Right lobe of liver (tissue), 6 donors: ENCODE measurements at regions not wholly inside any gene's neighbourhood (a gene's known extent, or its start where the extent isn't known, plus 50 kb on each side); places are given as distances from the start of the nearest gene placed in this dataset.

Experiments used
- ATAC-seq, 4 donors: fragments of 200-7000 bp; cut with Tn5 transposase; one replicate each; pipeline ENCODE4 v1.9.1; 2020; ENCODE audit warnings: mild to moderate bottlenecking in 4 of 4, moderate library complexity in 4 of 4
- DNase-seq, 3 donors: peaks; one replicate each; pipeline ENCODE4 v3.0.0-alpha.2; 2020
- H3K27ac ChIP-seq, 3 donors: fragments of 200-600 bp; one replicate each; pipeline ENCODE4 v1.8.0; 2022
- H3K27me3 ChIP-seq, 2 donors: fragments of 200-600 bp; one replicate each; pipeline ENCODE4 v1.8.0; 2022
- H3K36me3 ChIP-seq, 4 donors: fragments of 200-600 bp; sonication (generic) in 1 of 4; one replicate each; pipeline versions ENCODE4 v1.5.1 to v1.8.0; 2017 to 2022; ENCODE audit warnings: control low read depth in 1 of 4
- H3K4me1 ChIP-seq, 4 donors: fragments of 200-600 bp; sonication (generic) in 1 of 4; one replicate each; pipeline versions ENCODE4 v1.5.1 to v1.8.0; 2017 to 2022; ENCODE audit warnings: control low read depth in 1 of 4
- H3K4me3 ChIP-seq, 3 donors: fragments of 200-600 bp; one replicate each; pipeline ENCODE4 v1.8.0; 2022
- H3K9me3 ChIP-seq, 4 donors: fragments of 200-600 bp; sonication (generic) in 1 of 4; one replicate each; pipeline versions ENCODE4 v1.5.1 to v1.8.0; 2017 to 2022; ENCODE audit warnings: control low read depth in 1 of 4
- POLR2A ChIP-seq: fragments of 450-650 bp; IDR thresholded peaks from one replicate; pipeline ENCODE4 v1.6.1; 2017; ENCODE audit warnings: antibody characterized with exemption, mild to moderate bottlenecking
- WGBS: methylation state at CpG from one replicate; pipeline ENCODE4 v1.1.6; 2018; ENCODE audit warnings: low coverage, low lambda C conversion rate; ENCODE audit not compliant: insufficient coverage; ENCODE audit errors: missing lambda C conversion rate; 5-methylcytosine and 5-hydroxymethylcytosine counted together
- intact Hi-C, 2 donors: fragments of 100-400 bp; cut with DNase I; formaldehyde crosslinking; loops; one replicate each; pipeline versions ENCODE4 v1.11.2 to v1.14.1; 2022
- TF ChIP-seq, protein P1 (sequence below), 4 donors: fragments of 200-600 bp in 3 of 4; fragments of 450-650 bp in 1 of 4; IDR thresholded peaks; one replicate each; pipeline versions ENCODE4 v1.5.1 to v1.8.0; 2016 to 2022; ENCODE audit warnings: antibody characterized with exemption in 4 of 4, mild to moderate bottlenecking in 2 of 4
- donor health status: DM: no; HTN: yes; CAD: no.
- donor health status: DM: no; HTN: no; CAD: no.
- donor health status: DM: no; HTN: no; CAD: no.
- donor health status: DM: no; HTN: yes; CAD: no.
- donor health status: DM: no; HTN: yes; CAD: no.

DNA sequence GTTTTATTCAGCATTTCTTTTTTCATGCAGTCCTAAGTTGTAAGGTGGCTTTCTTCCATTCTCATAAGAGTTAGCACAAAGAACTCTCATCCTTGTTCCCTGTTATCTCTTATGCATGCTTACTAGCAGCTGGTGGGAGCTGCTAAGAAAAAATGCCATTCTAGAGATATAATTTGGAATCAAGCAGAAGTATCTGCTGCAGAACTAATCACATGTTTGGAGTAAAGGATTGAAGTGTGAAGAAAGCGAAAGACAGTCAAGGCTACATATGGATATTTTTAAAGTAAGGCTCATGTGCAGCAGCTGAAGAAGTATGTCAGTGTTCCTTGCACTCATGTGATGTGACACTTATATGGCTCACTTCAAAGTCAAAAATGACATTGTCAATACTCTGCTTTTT, 116.2 kb upstream of the PCED1B start:
- H3K27me3 ChIP-seq: no peaks in the 10 kb centered on the region
- whole genome bisulfite sequencing: 100% methylated on average over 1 of the region's 1 CpG
- H3K4me3 ChIP-seq: no peak overlapping the region
- H3K4me1 ChIP-seq: peaks cover 0 to 35% (median 17%) of the 10 kb centered on the region in 4 donors
- no peak for ATAC-seq
- no peaks in the 10 kb centered on the region for H3K9me3 ChIP-seq
- DNase-seq: no peak
- H3K27ac ChIP-seq: peak overlapping the region in 2 of 3 donors; percentile 86
- H3K36me3 ChIP-seq: no peaks in the 10 kb centered on the region
- TF ChIP-seq, protein P1, sequence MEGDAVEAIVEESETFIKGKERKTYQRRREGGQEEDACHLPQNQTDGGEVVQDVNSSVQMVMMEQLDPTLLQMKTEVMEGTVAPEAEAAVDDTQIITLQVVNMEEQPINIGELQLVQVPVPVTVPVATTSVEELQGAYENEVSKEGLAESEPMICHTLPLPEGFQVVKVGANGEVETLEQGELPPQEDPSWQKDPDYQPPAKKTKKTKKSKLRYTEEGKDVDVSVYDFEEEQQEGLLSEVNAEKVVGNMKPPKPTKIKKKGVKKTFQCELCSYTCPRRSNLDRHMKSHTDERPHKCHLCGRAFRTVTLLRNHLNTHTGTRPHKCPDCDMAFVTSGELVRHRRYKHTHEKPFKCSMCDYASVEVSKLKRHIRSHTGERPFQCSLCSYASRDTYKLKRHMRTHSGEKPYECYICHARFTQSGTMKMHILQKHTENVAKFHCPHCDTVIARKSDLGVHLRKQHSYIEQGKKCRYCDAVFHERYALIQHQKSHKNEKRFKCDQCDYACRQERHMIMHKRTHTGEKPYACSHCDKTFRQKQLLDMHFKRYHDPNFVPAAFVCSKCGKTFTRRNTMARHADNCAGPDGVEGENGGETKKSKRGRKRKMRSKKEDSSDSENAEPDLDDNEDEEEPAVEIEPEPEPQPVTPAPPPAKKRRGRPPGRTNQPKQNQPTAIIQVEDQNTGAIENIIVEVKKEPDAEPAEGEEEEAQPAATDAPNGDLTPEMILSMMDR (IDR thresholded peaks at IDR 0.05): no peak
- TF ChIP-seq POLR2A: no peak
- intact Hi-C loops: no loop called here

DNA sequence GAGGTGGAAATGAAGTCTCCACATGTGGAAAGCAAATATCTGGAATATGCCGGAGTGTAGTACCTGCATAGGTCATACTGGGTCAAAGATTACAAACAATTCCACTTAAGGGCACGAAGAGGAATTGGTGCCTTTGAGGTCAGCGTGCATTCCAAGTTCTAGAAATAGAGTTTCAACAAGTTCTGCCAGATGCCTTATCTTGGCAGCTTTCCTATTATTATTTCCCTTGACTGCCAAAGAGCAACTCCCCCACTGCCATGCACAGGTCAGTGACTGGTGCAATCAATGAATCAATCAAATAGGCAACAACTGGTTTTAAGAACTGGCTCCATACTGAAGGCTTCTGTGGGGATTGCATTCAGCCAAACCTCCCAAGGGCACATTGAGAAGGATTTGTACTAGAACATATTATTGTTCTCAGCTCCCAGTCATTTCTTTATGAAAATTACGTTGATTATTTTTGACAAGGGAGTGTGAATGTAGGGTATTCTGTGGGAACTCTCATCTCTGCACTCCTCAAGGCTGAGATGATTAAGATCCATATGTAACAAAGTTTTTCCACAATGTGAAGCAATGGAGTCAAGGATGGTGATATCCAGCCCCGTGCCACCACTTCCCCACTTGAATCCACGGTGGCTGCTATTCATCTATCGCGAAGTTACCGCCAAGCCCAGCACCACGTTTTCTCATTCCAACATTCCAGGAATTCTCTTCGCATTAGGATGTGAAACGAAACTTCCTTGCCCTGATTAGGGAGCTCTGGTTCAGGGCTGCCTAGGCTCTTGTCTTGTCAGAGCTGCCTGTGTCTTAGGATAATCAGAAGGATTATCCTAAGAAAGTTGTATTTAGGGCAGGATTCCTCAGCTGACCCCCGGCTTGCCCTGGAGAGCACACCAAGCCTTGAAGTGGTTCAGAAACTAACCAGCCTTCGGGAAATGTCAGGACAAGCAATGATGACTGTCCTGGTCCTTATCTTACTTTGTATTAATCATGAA, 115.1 kb upstream of the PCED1B start:
- peak in 1 of 3 donors; percentile 54 for DNase-seq
- TF ChIP-seq, protein P1 (IDR thresholded peaks at IDR 0.05): no peak
- TF ChIP-seq POLR2A: no peak
- intact Hi-C loops: no loop called here
- Histone ChIP-seq H3K27me3 (no peaks in the 10 kb centered on the region), H3K27ac (peak overlapping the region in 2 of 3 donors; percentile 86), H3K4me1 (peaks cover 0 to 27% (median 12%) of the 10 kb centered on the region in 4 donors), H3K4me3 (no peak overlapping the region), H3K36me3 (no peaks in the 10 kb centered on the region), H3K9me3 (no peaks in the 10 kb centered on the region)
- peak; percentile 79 to 91 (median 83) for ATAC-seq
- 41% methylated on average over 14 of the region's 14 CpGs for WGBS

DNA sequence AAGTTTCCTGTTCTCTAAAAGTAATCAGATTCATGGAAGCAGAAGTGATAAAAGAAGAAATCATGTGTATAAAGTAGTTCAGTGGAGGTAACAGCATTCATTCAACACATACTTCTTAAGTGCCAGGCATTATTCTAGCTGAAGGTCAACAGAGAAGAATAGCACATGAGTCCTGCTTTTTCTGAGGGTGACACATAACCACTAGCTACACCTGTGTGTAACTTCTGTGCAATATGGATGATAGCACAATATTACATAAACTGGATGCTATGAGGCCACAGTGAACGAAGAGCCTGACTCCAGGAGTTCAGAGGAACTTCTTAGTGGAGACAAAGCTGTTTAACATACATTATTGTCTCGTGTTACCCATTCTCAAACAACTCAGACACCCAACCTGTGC, 114.3 kb upstream of the PCED1B start:
- H3K27ac ChIP-seq: peak overlapping the region in 1 of 3 donors; percentile 86
- WGBS: 77% methylated on average over 2 of the region's 2 CpGs
- DNase-seq: no peak
- no peaks in the 10 kb centered on the region for H3K36me3 ChIP-seq
- TF ChIP-seq, protein P1 (IDR thresholded peaks at IDR 0.05): no peak
- intact Hi-C loops: no loop called here
- no peak for ATAC-seq
- H3K4me1 ChIP-seq: peaks cover 0 to 19% (median 8%) of the 10 kb centered on the region in 4 donors
- H3K9me3 ChIP-seq: no peaks in the 10 kb centered on the region
- no peaks in the 10 kb centered on the region for H3K27me3 ChIP-seq
- H3K4me3 ChIP-seq: no peak overlapping the region

DNA sequence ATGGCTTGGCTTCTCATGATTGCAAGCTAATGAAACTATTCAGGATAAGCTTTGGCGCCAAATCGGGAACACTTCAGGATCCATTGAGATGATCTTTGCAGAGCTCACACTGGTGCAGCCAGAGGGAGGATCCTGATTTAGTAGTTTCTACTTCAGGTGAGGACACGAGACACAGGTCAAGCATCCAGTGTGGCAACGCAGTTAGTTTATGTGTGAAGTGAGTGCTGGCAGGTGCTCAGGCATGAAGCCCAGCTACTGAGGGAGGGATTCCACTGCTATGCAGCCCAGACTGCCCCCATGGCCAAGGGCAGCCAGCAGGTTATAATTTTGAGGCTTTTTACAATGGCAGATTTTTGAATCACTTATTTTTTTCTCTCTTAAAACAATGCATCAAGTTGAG, 113.5 kb upstream of the PCED1B start:
- H3K4me1 ChIP-seq: peaks cover 0 to 19% (median 8%) of the 10 kb centered on the region in 4 donors
- DNase-seq (no peak), ATAC-seq (no peak)
- no peak overlapping the region for H3K27ac ChIP-seq
- TF ChIP-seq POLR2A: no peak
- TF ChIP-seq, protein P1 (IDR thresholded peaks at IDR 0.05): no peak
- H3K9me3 ChIP-seq: no peaks in the 10 kb centered on the region
- H3K4me3 ChIP-seq: no peak overlapping the region
- H3K36me3 ChIP-seq: no peaks in the 10 kb centered on the region
- intact Hi-C loops: no loop called here
- no peaks in the 10 kb centered on the region for H3K27me3 ChIP-seq
- WGBS: 86% methylated on average over 2 of the region's 4 CpGs
